GM19467 (cell line): ENCODE measurements at regions not wholly inside any gene's neighbourhood (a gene's known extent, or its start where the extent isn't known, plus 50 kb on each side); places are given as distances from the start of the nearest gene placed in this dataset.

Source experiments
- ATAC-seq: cut with Tn5 transposase; IDR thresholded peaks from one replicate; pipeline ENCODE4 v1.9.1; 2021; ENCODE audit warnings: mild to moderate bottlenecking, moderate library complexity; ENCODE audit not compliant: unreplicated experiment

GRCh38 chr14:81829447-81829846 is 295.8 kb upstream of the SEL1L start:
- ATAC-seq: no peak

DNA sequence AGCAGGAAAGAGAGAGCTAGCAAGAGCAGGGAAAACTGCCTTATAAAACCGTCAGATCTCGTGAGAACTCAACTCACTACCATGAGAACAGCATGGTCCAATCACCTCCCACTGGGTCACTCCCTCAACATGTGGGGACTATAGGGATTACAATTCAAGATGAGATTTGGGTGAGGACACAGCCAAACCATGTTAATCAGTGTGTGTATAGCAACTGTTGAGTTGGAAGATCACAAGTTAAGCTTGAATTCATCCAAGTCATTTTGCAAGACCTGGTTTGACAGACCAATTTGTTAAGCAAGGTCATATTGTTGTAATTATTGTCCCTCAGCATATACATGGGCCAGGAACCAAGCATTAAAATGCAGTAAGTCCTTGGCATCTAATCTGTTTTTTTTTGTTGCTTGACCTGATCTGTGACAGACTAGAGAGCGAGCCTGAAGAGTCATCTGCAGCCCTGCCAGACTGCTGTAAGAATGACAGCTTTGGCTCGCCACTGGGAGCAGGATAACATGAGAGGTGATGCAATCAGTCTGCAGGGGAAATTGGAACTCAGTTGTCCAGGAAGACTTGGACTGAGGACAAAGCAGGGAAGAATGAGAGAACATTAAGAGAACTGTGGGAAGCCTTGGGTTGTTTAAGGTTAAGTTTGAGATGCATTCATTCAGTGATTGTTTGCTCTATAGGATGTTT is 297.6 kb upstream of the SEL1L start:
- ATAC-seq: no peak

DNA sequence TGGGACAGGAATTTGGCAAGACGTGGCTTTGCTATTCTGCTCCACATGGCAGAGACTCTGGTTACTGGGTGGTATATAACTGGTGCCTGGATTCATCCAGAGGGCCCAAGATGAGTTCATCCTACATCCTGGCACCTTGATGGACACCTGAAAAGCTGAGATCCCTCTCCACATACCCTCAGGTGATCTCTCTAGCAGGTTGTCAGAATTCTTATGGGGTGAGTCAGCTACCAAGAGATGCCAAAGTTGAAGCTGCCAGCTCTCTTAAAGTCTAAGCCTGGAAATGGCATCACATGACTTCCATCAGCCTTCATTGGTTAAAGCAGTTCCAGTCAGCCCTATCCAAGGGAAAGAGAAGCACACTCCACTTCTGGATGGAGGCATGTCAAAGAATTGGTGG is 300.7 kb upstream of the SEL1L start:
- no peak for ATAC-seq

DNA sequence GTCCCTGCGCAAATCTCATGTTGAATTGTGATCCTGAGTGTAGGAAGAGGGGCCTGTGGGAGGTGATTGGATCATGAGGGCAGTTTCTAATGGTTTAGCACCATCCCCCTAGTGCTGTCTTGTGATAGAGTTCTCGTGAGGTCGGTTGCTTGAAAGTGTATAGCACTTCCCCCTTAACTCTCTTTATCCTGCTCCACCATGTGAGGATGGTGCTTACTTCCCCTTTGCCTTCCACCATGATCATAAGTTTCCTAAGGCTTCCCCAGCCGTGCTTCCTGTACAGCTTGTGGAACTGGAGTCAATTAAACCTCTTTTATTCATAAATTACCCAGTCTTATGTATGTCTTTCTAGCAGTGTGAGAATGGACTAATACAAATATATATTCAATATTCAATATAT is 303.7 kb upstream of the SEL1L start:
- ATAC-seq: no peak

DNA sequence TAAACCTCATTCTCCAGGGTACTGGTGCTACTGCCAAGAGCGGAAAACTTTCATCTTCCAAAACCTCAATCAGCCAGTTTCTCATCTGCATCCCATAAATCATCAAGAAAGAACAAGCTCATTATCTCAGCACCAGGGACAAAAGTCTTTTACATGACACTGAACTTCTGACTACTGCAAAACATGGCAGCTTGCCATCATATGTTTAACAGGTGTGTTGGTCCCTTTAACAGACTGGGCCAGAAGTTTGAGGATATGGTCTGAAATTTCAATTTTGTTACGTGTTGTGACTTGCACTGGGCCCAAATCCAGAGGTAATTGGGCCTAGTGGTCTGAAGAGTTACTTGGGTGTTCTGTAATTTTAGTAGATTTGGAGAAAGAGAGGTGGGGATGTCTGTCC is 305.4 kb upstream of the SEL1L start:
- ATAC-seq: no peak

DNA sequence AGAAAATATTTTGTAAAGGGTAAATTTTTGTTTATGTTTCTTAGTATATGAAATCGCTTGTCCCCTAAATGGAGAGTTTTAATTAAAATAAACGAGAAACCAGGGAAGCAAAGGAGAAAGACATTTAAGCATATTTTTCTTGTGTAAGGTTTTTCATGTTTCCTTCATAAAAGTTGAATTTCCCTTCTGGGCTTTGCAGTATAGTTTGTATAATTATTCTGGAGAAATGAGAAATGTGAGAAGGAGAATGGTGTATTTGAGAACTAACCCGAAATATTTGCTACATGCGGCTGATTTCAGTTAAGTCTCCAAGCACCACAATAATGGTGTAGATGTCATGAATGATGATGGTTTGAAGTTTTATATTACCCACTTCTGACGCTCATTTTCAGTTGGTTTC is 307.7 kb upstream of the SEL1L start:
- ATAC-seq: no peak

DNA sequence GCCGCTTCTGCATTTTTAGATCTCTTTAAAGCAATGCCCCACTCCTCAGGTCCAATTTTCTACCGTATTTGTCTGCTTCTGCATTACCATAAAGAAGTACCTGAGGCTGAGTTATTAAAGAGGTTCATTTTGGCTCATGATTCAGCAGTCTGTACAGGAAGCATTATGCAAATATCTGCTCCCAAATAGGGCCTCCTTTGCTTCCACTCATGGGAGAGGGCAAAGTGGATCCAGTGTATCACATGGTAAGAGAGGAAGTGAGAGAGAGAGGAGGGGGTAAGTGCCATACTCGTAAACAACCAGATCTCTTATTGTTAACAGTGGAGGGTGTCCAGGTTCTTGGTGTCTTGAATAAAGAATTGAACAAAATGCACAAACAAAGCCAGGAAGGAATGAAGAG is 316.1 kb upstream of the SEL1L start:
- no peak for ATAC-seq

GRCh38 chr14:81855007-81855406 is 321.4 kb upstream of the SEL1L start:
- no peak for ATAC-seq

GRCh38 chr14:81859046-81859445 is 325.4 kb upstream of the SEL1L start:
- ATAC-seq: no peak

- ATAC-seq: no peak
These were observed 334.5 kb upstream of the SEL1L start for GRCh38 chr14:81868172-81868571.

- ATAC-seq: no peak
These were observed 338.1 kb upstream of the SEL1L start for GRCh38 chr14:81871706-81872105.

DNA sequence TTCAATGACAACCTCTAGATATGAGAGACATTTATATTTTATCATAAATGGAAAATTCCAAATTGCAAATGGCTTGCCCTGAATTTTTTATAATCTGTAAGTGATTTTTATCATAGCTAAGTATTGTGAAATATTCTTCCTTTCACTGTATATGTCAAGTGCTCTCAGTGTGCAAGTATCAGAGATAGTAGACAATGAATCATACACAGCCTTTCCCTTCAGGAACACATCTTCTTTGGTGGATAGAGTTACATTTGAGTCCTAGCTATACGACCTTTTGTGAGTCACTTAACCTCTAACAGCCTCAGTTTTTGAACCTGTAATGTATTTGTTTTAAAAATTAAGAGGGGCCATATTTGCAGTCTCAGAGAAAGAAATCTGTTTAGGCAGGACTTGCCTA is 350.7 kb upstream of the SEL1L start:
- no peak for ATAC-seq

GRCh38 chr14:81886588-81886987 is 352.9 kb upstream of the SEL1L start:
- no peak for ATAC-seq

DNA sequence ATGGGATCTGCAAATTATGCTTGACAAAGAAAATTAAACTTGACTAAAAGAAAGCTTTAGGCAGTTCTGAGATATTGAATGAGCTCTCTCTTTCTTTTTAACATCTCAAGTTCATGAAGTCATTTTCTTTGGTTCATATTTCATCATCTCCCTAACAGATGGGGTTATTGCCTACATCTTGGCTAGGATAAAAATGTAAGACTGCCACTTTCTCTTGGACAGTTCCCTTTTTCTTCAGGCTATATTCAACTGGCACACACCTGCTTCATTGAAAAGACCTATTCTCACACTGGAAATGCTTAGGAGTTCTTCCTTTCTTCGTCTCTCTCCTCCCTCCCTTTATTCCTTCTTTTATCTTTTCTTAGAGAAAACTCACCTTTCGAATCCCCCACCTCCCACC is 355.9 kb upstream of the SEL1L start:
- ATAC-seq: no peak

DNA sequence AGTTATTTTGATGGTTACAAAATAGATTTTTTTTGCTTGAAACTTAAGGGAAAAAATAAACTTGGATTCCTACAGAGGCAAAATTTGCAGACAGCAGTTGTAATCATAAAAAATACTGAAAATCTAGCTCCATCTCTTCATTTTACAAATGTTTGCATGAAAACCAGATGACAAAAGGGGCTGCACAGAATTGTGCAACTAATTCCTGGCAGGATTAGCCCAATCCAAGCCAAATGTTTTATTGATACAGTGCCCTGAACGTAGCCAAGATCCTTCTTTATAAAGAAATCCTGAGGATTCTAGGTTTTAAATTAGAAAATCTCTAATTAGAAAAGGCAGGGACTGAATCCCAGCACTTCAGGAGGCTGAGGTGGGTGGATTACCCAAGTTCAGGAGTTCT is 356.4 kb upstream of the SEL1L start:
- no peak for ATAC-seq

- no peak for ATAC-seq
These were observed 369.8 kb upstream of the SEL1L start for GRCh38 chr14:81903477-81903876.

- no peak for ATAC-seq
These were observed 393.4 kb upstream of the SEL1L start for GRCh38 chr14:81927070-81927469.

- ATAC-seq: no peak
These were observed 398.2 kb upstream of the SEL1L start for GRCh38 chr14:81931828-81932227.

- no peak for ATAC-seq
These were observed 402.7 kb upstream of the SEL1L start for GRCh38 chr14:81936348-81936747.

DNA sequence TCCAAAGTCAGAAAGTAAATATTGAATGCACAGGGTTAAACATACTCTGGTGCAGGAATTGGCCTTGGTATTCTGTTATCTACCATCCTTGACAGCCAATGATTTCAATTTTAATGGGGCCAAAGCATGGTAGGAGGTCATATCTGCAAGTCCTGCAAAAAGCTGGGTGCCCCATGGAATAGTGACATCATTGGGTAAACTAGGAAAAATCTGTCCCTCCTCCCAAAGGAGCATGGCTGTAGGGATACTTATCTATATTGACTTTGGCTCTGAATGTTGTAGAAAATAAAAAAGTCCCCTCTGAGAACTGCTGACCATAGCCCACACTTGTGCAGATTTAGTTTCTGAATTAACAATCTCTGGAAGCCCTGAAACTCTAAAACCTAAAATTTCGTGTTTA is 403.2 kb upstream of the SEL1L start:
- ATAC-seq: no peak

- no peak for ATAC-seq
These were observed 404.7 kb upstream of the SEL1L start for GRCh38 chr14:81938341-81938740.

DNA sequence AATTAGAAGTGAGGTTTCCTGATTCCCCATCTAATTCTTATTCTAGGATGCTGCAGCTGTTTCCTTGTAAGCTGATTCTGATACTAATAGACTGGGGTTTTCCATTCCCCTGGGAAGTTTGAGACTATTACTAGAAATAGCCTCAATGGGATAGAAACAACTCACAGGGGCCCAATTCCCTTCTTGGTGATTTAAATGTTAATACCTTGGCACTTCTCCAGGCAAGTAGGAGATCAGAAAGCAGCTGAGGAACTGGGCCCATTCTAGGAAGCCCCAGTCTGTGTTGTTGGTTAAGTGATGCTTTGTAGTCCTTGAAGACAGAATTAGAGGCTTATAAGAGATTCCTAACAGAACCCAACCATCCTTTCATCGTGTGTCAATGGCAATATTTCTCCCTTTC is 407.0 kb upstream of the SEL1L start:
- no peak for ATAC-seq

GRCh38 chr14:81942071-81942470 is 408.4 kb upstream of the SEL1L start:
- no peak for ATAC-seq
